ENCODE measurements at regions not wholly inside any gene's neighbourhood (a gene's known extent, or its start where the extent isn't known, plus 50 kb on each side); places are given as distances from the start of the nearest gene placed in this dataset.

DNA sequence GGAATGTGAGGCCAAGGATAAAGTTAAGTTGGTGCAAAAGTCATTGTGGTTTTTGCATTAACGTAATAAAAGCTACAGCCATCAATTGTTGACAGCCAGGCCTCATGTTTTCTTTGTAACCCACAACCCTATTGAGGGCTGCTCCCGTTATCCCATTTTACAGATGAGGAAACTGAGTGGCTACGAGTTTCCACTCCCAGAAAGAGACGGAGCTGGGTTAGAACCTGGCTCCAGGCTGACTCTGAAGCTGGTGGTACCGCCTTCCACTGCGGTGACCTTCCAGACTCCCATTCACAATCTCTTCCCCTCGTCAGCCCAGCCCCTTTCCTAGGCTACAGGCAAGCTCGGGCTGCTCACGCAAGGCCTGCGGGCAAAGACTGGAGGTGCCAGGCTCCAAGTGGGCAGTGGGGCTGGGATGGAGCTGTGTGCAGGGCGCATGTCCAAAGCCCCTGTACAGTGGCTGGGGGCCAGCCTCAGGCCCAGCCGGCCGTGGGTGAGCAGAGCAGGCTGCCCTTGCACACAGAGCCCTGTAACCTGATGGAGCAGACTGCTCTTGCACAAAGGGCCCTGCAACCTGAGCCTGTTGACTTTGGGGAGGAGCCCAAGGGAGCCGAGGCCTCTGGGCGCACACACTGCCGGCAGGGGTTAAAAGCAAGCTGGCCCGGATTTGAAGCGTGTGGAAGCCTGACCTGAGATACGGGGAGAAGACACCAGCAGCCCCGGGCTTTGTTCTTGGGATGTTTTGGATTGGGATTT is 97.4 kb upstream of the TMPRSS2 start:
- Histone ChIP-seq H3K36me3 (replicated peaks; ENCODE audit: control insufficient read depth, insufficient read depth, low read length) (no peaks in the 10 kb centered on the region), H3K4me3 (ENCODE audit: insufficient read depth, low read depth, low read length) (no peak overlapping the region)
- no peak for DNase-seq

DNA sequence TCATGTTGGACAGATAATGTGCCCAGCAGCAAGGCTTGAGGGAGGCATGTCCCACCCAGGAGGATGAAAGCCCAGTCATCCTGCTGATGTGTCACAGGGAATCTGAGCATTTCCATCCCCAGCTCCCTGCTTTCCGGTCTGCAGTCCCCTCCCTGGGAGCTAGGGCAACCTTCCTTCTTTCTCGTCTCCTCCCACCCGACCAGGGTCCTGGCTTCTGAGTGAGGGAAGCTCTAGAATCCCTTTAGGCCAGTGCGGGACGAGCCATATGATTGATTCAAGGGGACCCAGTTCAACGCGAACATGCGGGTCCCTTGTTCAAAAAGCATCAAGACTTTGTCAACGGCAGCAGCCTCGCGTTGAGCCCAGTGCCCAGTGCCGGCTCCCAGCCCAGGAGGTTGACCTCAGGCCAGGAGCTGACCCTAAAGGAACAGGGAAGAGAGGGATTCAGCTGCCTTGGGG is 96.7 kb upstream of the TMPRSS2 start:
- H3K36me3 ChIP-seq (replicated peaks; ENCODE audit: control insufficient read depth, insufficient read depth, low read length) = no peaks in the 10 kb centered on the region
- H3K4me3 ChIP-seq (ENCODE audit: insufficient read depth, low read depth, low read length) = no peak overlapping the region
- peak; percentile 81 for DNase-seq
- H3K27me3 ChIP-seq (ENCODE audit: control insufficient read depth, insufficient read depth, low read length) = no peaks in the 10 kb centered on the region

More for the DNA sequence above, 97.4 kb upstream of the TMPRSS2 start:
- no peaks in the 10 kb centered on the region for H3K27me3 ChIP-seq (ENCODE audit: control insufficient read depth, insufficient read depth, low read length)

DNA sequence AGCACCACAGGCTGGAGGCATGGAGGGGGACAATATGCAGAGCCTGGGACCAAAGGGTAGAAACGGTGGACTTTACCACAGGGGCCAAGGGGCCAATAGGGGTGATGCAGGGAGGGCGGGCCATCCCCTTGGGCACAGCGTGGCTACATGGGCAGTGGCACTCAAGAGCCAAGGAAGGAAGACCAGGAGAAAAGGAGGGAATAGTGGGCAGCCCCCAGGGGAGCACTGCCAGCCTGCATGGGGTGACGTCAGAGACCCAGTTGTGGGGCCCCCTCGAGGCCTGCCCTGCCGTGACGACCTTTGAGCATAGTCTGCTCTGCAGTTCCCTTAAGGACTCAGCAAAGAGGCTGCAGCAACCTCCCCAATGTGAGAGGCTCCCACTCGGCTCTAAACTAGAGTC is 95.5 kb upstream of the TMPRSS2 start:
- H3K4me3 ChIP-seq (ENCODE audit: insufficient read depth, low read depth, low read length) = no peak overlapping the region
- no peaks in the 10 kb centered on the region for H3K36me3 ChIP-seq (replicated peaks; ENCODE audit: control insufficient read depth, insufficient read depth, low read length)
- no peak for DNase-seq
- H3K27me3 ChIP-seq (ENCODE audit: control insufficient read depth, insufficient read depth, low read length) = no peaks in the 10 kb centered on the region

DNA sequence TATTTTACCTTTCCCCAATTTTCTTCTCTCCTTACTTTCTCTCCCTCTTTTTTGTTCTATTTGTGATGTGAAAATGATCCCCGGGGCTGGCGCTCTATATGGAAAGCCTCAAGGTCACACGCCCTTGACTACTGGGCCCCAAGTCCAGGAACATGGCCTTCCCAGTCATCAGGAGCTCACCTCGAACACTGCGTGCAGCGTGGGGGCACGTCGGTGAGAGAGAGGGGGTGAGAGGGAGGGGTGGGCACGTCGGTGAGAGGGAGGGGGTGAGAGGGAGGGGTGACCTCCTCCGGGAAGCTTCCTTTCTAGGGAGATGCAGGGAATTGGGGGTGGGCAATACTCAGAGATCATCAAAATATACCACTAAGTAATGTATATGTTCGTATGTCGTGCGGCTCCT is 94.6 kb upstream of the TMPRSS2 start:
- no peaks in the 10 kb centered on the region for H3K27me3 ChIP-seq (ENCODE audit: control insufficient read depth, insufficient read depth, low read length)
- no peak overlapping the region for H3K4me3 ChIP-seq (ENCODE audit: insufficient read depth, low read depth, low read length)
- DNase-seq = no peak
- no peaks in the 10 kb centered on the region for H3K36me3 ChIP-seq (replicated peaks; ENCODE audit: control insufficient read depth, insufficient read depth, low read length)

DNA sequence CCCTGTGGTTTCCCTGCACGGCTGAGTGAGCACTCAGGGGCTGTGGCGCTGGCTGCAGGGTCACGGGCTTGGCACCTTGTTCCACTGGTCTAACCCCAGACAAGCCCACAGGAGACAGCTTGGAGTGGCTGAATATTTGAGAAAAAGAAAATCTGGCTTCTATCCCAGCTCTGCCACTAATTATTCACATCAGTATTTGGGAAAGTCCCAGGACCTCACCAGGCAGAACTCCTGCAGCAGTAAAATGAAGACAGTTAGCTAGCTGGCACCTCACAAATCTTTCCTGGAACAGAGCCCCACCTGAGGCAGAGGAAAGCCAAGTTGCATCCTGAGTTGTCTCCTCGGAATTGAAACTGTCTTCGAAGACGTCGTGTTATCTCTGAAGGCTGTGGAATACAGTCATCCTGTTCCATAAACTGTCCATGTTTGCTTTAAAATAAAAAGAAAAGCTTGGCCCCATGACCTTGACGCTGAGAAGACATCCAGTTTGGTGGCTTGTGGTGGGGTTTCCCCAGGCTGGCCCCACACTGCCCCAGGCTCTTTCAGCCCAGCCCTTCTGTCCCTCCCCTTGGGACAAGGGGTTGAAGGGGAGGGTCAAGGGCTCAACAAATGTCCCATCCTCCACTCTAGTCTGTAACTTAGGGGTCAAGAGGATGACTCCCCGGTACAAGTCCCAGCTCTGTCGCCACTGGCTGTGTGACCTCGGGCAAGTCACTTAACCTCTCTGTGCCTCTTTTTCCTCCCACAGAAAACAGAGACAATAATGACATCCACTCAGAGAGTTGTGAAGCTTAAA is 93.8 kb upstream of the TMPRSS2 start:
- no peaks in the 10 kb centered on the region for H3K27me3 ChIP-seq (ENCODE audit: control insufficient read depth, insufficient read depth, low read length)
- no peak overlapping the region for H3K4me3 ChIP-seq (ENCODE audit: insufficient read depth, low read depth, low read length)
- DNase-seq = no peak
- no peaks in the 10 kb centered on the region for H3K36me3 ChIP-seq (replicated peaks; ENCODE audit: control insufficient read depth, insufficient read depth, low read length)

DNA sequence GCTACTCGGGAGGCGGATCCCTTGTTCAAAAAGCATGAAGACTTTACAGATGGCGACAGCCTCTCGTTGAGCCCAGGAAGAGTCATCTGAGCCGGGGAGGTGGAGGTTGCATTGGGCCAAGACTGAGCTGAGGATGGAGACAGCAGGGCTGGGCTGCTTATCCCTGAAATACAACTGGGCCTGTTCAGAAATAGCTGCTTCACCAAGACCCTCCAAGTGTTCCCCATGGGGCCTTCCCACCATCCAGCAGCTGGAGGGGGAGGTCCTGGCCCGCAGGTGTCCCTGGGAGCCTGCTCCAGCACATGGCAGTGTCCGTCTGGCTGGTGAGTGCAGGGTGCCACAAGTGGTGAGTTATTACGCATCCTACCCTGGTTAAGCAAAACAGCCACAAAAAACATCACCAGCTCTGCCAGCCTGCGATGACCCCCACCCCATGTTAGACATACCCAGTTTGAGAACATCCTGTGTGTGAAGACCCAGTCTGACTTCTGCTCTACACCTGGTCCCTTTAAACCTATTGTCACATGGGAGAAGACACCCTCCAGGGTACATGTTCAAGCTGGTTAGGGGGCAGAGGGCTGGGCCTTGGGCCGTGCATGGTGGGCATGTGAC is 93.1 kb upstream of the TMPRSS2 start:
- no peaks in the 10 kb centered on the region for H3K36me3 ChIP-seq (replicated peaks; ENCODE audit: control insufficient read depth, insufficient read depth, low read length)
- DNase-seq = no peak
- no peaks in the 10 kb centered on the region for H3K27me3 ChIP-seq (ENCODE audit: control insufficient read depth, insufficient read depth, low read length)
- H3K4me3 ChIP-seq (ENCODE audit: insufficient read depth, low read depth, low read length) = no peak overlapping the region

DNA sequence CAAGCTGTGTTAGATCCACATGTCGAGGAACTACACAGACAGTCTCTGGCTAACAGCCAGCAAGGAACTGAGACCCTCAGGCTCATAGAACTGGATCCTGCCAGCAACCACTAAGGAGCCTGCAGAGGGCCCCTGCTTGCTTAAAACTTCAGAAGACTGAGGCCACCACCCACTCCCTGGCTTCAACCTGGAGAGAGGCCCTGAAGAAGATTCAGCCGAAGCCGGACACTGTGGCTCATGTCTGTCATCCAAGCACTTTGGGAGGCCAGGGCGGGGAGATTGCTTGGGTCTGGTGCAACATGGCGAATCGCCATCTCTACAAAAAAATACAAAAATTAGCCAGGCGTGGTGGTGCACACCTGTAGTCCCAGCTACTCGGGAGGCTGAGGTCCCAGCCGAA is 92.6 kb upstream of the TMPRSS2 start:
- Histone ChIP-seq H3K27me3 (ENCODE audit: control insufficient read depth, insufficient read depth, low read length) (no peaks in the 10 kb centered on the region), H3K4me3 (ENCODE audit: insufficient read depth, low read depth, low read length) (no peak overlapping the region), H3K36me3 (replicated peaks; ENCODE audit: control insufficient read depth, insufficient read depth, low read length) (no peaks in the 10 kb centered on the region)
- DNase-seq = no peak

DNA sequence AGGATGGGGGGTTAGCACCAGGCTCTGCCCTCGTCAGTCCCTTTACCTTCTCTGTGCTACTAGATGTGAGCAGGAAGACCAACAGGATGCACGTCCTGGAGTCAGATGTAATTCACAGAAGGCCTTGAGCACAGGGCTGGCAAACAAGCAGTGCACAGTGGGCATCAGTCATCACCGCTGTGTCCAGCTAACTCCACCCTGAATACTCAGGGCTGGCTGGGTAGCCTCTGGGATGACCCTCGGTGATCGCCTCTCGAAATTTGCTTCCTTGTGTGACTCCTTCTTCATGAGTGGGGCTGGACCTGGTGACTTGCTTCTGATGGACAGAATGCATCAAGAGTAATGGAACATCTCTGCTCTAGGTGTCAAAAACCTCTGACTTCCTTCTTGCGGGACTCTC is 92.2 kb upstream of the TMPRSS2 start:
- no peak for DNase-seq

DNA sequence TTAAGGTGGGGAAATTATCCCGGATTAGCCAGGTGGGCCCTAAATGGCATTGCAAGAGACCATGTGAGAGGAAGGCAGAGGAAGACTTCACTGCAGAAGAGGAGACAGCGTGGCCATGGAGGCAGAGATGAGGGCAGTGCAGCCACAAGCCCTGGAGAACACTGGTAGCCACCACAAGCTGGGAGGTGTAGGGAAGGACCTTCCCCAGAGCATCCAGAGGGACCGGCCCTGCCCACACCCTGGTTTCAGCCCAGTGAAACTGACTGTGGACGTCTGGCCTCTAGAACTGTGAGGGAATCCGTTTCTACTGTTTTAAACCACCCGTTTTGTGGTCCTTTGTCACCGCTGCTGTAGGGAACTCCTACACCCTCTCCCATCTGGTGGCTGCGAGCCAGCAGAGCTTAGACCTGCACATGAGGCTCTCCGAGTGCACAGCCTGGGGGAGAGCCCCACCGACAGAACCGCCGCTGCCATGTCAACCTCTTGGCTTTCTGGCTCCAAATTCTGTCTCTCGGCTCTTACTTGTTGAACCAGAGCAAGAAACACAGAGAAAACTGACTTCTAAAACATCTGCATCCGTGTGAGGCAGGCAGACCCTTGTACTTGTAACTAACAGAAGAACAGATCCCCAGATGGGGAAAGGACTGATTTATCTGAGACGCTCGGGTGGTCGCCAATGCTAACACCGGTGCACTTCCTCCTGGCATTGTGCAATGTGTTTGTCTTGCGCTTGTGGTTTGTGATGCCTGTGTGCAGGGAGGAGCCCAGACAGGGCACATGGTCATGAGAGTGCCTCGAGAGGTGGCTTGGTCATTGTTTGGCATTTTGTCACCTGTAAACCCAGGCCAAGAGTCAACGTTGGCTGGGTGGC is 90.8 kb upstream of the TMPRSS2 start:
- Histone ChIP-seq H3K36me3 (replicated peaks; ENCODE audit: control insufficient read depth, insufficient read depth, low read length) (no peaks in the 10 kb centered on the region), H3K27me3 (ENCODE audit: control insufficient read depth, insufficient read depth, low read length) (no peaks in the 10 kb centered on the region; the same call in 1 of the 2 replicates), H3K4me3 (ENCODE audit: insufficient read depth, low read depth, low read length) (no peak overlapping the region)
- no peak for DNase-seq

More for the DNA sequence above, 92.2 kb upstream of the TMPRSS2 start:
- no peaks in the 10 kb centered on the region for H3K27me3 ChIP-seq (ENCODE audit: control insufficient read depth, insufficient read depth, low read length)
- H3K36me3 ChIP-seq (replicated peaks; ENCODE audit: control insufficient read depth, insufficient read depth, low read length) = no peaks in the 10 kb centered on the region
- no peak overlapping the region for H3K4me3 ChIP-seq (ENCODE audit: insufficient read depth, low read depth, low read length)

DNA sequence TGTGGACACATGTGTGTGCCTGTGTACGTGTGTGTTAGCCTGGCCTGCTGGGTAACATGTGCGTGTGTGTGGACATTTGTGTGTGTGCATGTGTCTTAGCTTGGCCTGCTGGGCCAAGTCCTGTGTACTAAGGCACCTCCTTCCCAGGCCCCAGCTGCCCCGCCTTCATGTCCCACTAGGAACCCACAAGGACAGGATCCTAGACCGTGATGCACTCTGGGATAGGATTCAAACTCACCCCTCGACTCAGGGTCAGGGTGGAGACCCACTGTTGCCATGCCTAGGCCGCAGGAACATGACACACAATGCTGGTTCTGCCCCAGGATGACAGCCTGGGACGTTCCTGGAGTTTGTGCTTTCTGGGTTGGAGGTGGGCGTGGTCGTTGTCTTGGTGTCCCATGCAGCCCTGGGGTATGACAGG is 89.9 kb upstream of the TMPRSS2 start:
- Histone ChIP-seq H3K27me3 (ENCODE audit: control insufficient read depth, insufficient read depth, low read length) (no peaks in the 10 kb centered on the region; the same call in 1 of the 2 replicates), H3K4me3 (ENCODE audit: insufficient read depth, low read depth, low read length) (no peak overlapping the region), H3K36me3 (replicated peaks; ENCODE audit: control insufficient read depth, insufficient read depth, low read length) (no peaks in the 10 kb centered on the region)
- no peak for DNase-seq

DNA sequence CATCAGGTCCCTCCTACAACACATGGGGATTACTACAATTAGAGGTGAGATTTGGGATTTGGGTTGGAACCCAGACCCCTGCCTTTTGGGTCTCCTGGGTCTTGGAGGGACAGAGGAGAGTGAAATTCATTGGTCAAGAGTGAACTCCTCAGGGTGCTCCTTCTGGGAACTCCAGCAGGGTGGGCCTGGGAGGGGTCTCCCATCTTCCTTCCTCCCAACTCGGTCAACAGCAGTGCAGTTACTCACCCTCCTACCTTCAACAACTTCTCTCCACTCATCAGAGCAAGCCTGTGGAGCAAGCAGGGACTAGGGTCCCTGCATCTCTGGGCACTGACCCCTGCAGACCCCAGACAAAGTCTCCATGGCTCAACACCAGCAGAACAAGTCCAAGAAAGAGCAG is 89.3 kb upstream of the TMPRSS2 start:
- DNase-seq = no peak
- no peaks in the 10 kb centered on the region; the same call in 1 of the 2 replicates for H3K27me3 ChIP-seq (ENCODE audit: control insufficient read depth, insufficient read depth, low read length)
- no peak overlapping the region for H3K4me3 ChIP-seq (ENCODE audit: insufficient read depth, low read depth, low read length)
- H3K36me3 ChIP-seq (replicated peaks; ENCODE audit: control insufficient read depth, insufficient read depth, low read length) = no peaks in the 10 kb centered on the region

DNA sequence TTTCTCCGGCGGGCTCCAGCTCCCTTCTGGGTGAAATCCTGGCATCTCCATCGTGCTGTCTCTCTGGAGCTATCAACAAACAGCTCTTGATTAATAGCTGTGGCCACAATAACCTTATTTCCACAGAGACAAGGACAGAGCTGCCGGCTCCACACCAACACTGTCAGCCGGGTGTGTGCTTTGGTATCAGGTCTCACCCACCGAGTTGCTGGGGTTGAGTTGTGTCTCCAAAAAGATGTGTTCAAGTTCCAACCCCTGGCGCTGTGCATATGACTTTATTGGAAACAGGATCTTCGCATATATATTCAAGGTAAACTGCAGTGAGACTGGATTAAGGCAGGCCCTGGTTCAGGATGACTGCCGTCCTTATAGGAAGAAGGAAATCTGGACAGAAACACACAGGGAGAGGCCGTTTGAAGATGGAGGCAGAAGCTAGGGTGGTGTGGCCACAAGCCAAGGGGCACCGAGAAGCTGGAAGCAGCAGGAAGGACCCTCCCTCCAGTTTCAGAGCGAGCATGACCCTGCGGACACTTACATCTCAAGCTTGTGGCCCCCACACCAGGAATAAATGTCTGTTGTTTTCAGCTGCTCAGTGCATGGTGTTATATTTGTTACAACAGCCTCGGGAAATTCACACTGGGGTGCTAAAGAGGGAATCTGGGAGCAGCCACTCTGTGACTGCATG is 88.4 kb upstream of the TMPRSS2 start:
- DNase-seq = no peak

DNA sequence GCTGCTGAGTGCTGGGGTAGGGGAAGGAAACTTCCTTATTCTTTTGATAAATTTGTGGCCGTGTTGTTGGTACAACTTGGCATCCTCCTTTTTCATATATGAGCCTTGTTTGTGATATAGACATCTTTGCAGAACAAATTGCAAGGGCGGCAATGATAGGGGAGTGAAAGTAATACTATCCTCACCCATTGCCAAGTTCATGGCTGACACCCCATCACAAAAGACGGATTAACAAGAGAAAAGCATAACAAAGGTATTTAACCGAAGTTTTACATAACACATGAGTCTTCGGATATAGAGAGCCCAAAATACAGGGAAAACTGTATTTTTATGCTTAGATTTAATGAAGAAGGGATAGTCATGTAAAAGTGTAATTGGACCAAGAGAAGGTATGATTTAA is 86.3 kb upstream of the TMPRSS2 start:
- DNase-seq = no peak

More for the DNA sequence above, 88.4 kb upstream of the TMPRSS2 start:
- Histone ChIP-seq H3K36me3 (replicated peaks; ENCODE audit: control insufficient read depth, insufficient read depth, low read length) (no peaks in the 10 kb centered on the region), H3K4me3 (ENCODE audit: insufficient read depth, low read depth, low read length) (no peak overlapping the region), H3K27me3 (ENCODE audit: control insufficient read depth, insufficient read depth, low read length) (no peaks in the 10 kb centered on the region; the same call in 1 of the 2 replicates)

More for the DNA sequence above, 86.3 kb upstream of the TMPRSS2 start:
- no peak overlapping the region for H3K4me3 ChIP-seq (ENCODE audit: insufficient read depth, low read depth, low read length)
- H3K36me3 ChIP-seq (replicated peaks; ENCODE audit: control insufficient read depth, insufficient read depth, low read length) = no peaks in the 10 kb centered on the region
- H3K27me3 ChIP-seq (ENCODE audit: control insufficient read depth, insufficient read depth, low read length) = no peaks in the 10 kb centered on the region; the same call in 1 of the 2 replicates
